ENCODE measurements at regions not wholly inside any gene's neighbourhood (a gene's known extent, or its start where the extent isn't known, plus 50 kb on each side); places are given as distances from the start of the nearest gene placed in this dataset.

DNA sequence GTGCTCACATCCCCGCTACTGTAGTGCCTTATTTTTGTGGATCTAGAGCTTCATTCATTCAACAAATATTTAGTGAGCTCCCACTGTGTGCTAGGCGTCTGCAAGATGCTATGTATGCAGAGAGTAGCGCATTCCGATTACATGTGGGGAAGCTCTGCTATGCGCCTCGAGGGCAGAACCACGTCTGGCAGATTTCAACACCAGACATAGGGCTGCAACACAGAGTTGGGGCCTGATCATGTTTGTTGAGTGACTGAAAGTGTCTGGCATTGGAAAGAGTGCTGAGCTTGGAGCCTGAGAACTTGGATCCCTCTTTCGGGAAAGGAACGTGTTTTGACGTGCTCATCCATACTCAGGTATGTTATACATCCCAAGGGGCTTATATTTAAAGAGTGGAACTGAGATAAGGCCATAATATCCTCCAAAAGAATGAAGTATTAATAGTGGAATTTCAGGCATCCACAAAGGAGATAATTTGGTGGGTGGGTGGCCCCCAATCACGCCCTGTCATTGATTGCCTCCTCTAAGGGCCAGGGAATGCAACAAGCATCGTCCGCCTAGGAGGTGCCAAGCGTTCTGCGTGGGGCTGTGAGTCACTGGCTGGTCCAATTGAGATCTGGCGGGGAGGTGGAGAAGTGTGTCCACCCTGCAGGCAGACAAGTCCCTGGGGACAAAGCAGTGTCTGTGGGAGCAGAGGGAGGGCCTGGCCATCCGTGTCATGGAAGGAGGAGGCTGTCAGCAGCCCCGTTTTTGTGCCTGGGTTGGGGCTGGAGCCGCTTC is 62.8 kb upstream of the ZBTB40 start:
- CTCF ChIA-PET, result interaction anchor here (0.6 kb wide), 1 partner anchor 424 kb away, joined by 3 read pairs; no protein-coding TSS in a partner anchor
- H3K4me1 Mint-ChIP-seq, result no peaks in the 10 kb centered on the region
- H3K9me3 Mint-ChIP-seq, result no peaks in the 10 kb centered on the region
- no peak overlapping the region for H3K27ac Mint-ChIP-seq
- peaks cover 68% of the 10 kb centered on the region for H3K27me3 Mint-ChIP-seq
- no peak overlapping the region for H3K4me3 Mint-ChIP-seq
- DNase-seq, result no peak
- H3K36me3 Mint-ChIP-seq, result no peaks in the 10 kb centered on the region

DNA sequence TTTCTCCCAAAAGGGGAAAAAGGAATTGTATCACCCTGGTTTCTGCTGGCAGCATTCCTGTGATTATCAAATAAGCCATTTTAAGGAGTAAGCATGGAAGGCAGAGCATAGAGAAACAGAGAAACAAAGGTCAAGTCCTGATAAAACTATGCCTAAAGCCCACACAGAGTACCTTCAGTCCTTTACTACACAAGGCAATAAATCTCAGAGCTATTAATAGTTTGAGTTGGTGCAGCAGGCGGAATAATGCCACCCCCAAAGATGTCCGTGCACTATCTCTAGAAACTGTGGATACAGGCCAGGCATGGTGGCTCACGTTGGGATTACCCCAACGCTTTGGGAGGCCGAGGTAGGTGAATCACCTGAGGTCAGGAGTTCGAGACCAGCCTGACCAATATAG is 58.1 kb upstream of the ZBTB40 start:
- Mint-ChIP-seq H3K27ac (no peak overlapping the region), H3K4me3 (no peak overlapping the region), H3K36me3 (no peaks in the 10 kb centered on the region), H3K4me1 (peaks cover 4% of the 10 kb centered on the region), H3K9me3 (no peaks in the 10 kb centered on the region), H3K27me3 (peaks cover 85% of the 10 kb centered on the region)
- DNase-seq, result no peak
- CTCF ChIA-PET, result interaction anchor here (0.5 kb wide), 1 partner anchor 1184 kb away, joined by 3 read pairs; no protein-coding TSS in a partner anchor

GRCh38 chr1:22398656-22399420 is 52.8 kb upstream of the ZBTB40 start:
- CTCF ChIA-PET, result interaction anchor here (1.4 kb wide), 1 partner anchor 17 kb away, joined by 4 read pairs; no protein-coding TSS in a partner anchor
- no peak overlapping the region for H3K4me3 Mint-ChIP-seq

DNA sequence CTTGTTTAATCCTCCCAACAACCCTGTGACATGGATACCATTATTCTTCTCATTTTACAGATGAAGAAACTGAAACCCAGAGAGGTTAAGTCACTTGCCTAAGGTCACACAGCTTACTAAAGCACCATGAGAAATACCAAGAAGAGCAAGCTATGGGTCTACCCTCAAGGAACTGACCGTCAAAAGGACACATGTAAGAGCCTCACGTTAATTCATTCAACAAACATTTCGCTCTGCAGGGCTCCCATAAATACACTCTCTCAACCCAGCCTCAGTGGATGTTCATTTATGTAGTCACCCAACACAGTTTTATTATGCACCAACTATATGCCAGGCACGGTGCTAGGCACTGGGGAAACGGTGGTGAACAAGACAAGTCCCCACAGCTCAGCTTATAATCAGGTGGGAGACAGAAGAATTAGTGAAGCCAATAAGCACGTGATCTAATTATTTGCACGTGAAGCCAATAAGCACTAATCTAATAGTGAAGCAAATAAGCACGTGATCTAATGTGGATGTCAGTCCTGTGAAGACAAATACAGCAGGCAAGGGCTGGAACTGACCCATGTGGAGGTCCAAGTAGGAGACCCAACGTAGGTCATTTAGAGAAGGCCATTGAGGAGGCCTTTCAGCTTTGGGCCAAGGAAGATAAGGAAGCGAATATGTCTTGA is 52.1 kb upstream of the ZBTB40 start:
- H3K9me3 Mint-ChIP-seq, result no peaks in the 10 kb centered on the region
- CTCF ChIA-PET, result interaction anchor here (1.4 kb wide), 1 partner anchor 17 kb away, joined by 4 read pairs; no protein-coding TSS in a partner anchor
- H3K27me3 Mint-ChIP-seq, result peaks cover 88% of the 10 kb centered on the region
- H3K27ac Mint-ChIP-seq, result no peak overlapping the region
- no peak overlapping the region for H3K4me3 Mint-ChIP-seq
- DNase-seq, result no peak
- H3K36me3 Mint-ChIP-seq, result no peaks in the 10 kb centered on the region
- peaks cover 14% of the 10 kb centered on the region for H3K4me1 Mint-ChIP-seq

More at GRCh38 chr1:22398656-22399420, 52.8 kb upstream of the ZBTB40 start:
- Mint-ChIP-seq H3K27me3 (peaks cover 91% of the 10 kb centered on the region), H3K9me3 (no peaks in the 10 kb centered on the region), H3K27ac (no peak overlapping the region), H3K36me3 (no peaks in the 10 kb centered on the region), H3K4me1 (peaks cover 14% of the 10 kb centered on the region)
- peak; percentile 29 for DNase-seq

Data from activated naive CD4-positive, alpha-beta T cell treated with anti-CD3 and anti-CD28 coated beads, Interleukin-2, amount 10 ng/mL, durations not matched to agents 7 days and 5 days (primary cell).